HUES64 (cell line): ENCODE measurements at regions not wholly inside any gene's neighbourhood (a gene's known extent, or its start where the extent isn't known, plus 50 kb on each side); places are given as distances from the start of the nearest gene placed in this dataset.

Source experiments
- H3K27ac ChIP-seq: 2 replicates; pipeline ENCODE4 v1.7.0; 2013; ENCODE audit warnings: low read depth, low read length, inconsistent platforms
- H3K27me3 ChIP-seq: 2 replicates; pipeline ENCODE4 v1.6.1; 2013; ENCODE audit warnings: mild to moderate bottlenecking, low read length; ENCODE audit not compliant: insufficient read depth
- H3K36me3 ChIP-seq: 2 replicates; pipeline ENCODE4 v1.6.1; 2013; ENCODE audit warnings: mild to moderate bottlenecking, low read length; ENCODE audit not compliant: insufficient read depth
- H3K4me1 ChIP-seq: 2 replicates; pipeline ENCODE4 v1.6.1; 2013; ENCODE audit warnings: mild to moderate bottlenecking, low read length, moderate library complexity; ENCODE audit not compliant: insufficient read depth
- H3K4me3 ChIP-seq: 2 replicates; pipeline ENCODE4 v1.5.1; 2013; ENCODE audit warnings: mild to moderate bottlenecking, low read length, moderate library complexity
- H3K9ac ChIP-seq: 2 replicates; pipeline ENCODE4 v1.6.1; 2013; ENCODE audit warnings: mild to moderate bottlenecking, low read depth, low read length
- H3K9me3 ChIP-seq: 2 replicates; pipeline ENCODE4 v1.6.1; 2013; ENCODE audit warnings: low read depth, low read length; ENCODE audit not compliant: insufficient read depth
- WGBS: fragments of 150-250, 120-280 bp; methylation state at CpG from one replicate; pipeline ENCODE4 v1.1.7; 2013; ENCODE audit warnings: missing lambda C conversion rate; 5-methylcytosine and 5-hydroxymethylcytosine counted together

DNA sequence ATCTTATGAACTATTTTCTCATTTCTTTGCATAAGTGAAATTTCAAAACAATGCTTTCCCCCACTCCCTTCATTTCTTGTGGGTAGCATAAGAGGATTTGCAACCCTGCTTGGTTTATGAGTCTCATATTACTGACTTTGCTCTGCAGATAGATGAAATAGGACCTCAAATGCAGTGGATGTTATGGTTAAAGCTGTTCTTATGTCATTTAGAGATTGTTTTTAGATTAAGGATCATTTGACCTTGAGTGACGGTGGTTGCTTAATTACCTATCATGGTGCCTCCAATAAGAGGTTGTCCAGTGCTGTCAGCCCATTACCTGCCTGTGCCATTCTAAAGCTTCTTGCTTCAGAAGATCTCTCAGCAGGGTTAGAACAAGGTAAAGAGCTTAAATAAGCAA, 351.4 kb upstream of the ATP2B1 start:
- Histone ChIP-seq H3K27ac (no peak overlapping the region), H3K9ac (no peak overlapping the region), H3K27me3 (no peaks in the 10 kb centered on the region), H3K4me1 (peaks cover 5% of the 10 kb centered on the region; the same call in 1 of the 2 replicates), H3K36me3 (no peaks in the 10 kb centered on the region), H3K9me3 (no peaks in the 10 kb centered on the region), H3K4me3 (no peak overlapping the region)
- 100% methylated on average over 1 of the region's 1 CpG for WGBS

DNA sequence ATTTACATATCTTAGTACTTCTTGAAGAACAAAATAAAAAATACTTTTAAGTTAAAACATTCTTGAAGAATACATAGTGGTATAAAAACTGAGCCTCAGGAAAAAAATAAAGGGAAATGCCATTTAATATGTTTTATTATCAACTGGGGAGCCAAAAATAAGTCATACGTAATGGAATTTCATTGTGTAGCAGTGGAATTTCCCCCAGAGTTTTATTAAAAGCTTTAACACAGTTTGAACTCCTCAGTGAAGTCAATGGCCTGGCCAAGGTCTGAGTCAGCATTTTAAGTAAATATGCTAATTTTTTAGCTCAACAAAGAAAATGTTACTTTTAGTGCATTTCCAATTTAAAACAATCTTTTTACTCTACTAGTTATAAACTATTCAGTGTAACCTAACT, 350.1 kb upstream of the ATP2B1 start:
- H3K4me1 ChIP-seq, result peaks cover 5% of the 10 kb centered on the region; the same call in 1 of the 2 replicates
- no peaks in the 10 kb centered on the region for H3K36me3 ChIP-seq
- no peak overlapping the region for H3K27ac ChIP-seq
- 92% methylated on average over 1 of the region's 1 CpG for WGBS
- H3K27me3 ChIP-seq, result no peaks in the 10 kb centered on the region
- H3K4me3 ChIP-seq, result no peak overlapping the region
- H3K9me3 ChIP-seq, result no peaks in the 10 kb centered on the region
- no peak overlapping the region for H3K9ac ChIP-seq

DNA sequence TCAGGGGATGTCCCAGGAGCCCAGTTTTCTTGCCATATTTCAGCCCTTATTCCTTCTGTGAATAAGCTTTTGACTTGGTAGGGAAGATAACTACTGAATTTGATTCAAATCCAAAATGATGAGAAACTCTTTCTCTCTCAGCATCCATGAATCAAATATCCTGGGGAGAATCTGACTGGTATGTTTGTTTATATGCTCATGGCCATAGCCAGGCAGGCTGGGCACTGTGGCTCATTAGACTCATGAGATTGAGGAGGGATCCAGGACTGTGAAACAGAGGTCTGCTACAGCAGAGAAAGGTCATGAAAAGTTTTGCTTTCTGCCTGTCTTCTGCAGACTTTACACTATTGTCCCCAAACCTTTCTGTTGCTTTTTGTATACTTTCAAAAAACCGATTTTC, 346.4 kb upstream of the ATP2B1 start:
- no CpG with 5 or more reads among the region's 1 CpG for WGBS
- peaks cover 5% of the 10 kb centered on the region; the same call in 1 of the 2 replicates for H3K4me1 ChIP-seq
- H3K9me3 ChIP-seq, result no peaks in the 10 kb centered on the region
- no peak overlapping the region for H3K4me3 ChIP-seq
- no peak overlapping the region for H3K27ac ChIP-seq
- H3K9ac ChIP-seq, result no peak overlapping the region
- H3K27me3 ChIP-seq, result no peaks in the 10 kb centered on the region
- no peaks in the 10 kb centered on the region for H3K36me3 ChIP-seq

DNA sequence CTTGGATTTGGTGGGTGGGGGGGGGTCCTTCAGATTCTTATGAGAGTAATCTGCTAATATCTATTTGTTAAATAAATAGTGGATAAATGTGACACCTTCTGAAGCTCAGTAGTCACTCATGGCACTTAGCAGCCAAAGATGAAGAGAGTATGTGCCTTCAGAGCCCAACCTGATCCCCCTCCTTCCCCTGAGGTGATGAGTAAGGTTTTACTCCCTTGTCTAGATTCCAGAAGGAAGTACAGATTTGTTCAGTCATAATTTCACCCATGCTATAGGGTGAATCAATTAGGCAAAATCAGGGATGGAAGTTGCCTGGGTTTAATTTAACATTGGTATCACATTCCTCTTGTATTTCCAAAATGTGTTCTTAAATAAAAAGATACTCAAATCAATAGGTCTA, 340.3 kb upstream of the ATP2B1 start:
- no peak overlapping the region for H3K9ac ChIP-seq
- no peak overlapping the region for H3K27ac ChIP-seq
- no peaks in the 10 kb centered on the region for H3K9me3 ChIP-seq
- H3K36me3 ChIP-seq, result no peaks in the 10 kb centered on the region
- H3K4me1 ChIP-seq, result no peaks in the 10 kb centered on the region
- H3K27me3 ChIP-seq, result no peaks in the 10 kb centered on the region
- no peak overlapping the region for H3K4me3 ChIP-seq

DNA sequence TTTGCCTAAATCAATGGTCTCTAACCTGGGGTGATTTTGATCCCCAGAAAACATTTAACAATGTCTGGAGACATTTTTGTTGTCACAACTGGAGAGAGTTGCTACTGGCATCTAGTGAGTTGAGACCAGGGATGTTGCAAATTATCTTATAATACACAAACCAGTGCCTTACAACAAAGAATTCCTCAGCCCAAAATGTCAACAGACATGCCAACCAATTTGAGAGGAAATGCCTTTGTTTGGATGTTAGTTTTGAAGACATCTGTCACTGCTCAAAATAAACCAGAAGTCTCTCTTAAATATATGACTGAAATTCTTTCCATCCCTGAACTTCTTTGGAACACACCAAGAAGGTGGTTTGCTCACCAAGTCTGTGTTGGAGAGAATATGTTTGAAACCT, 336.9 kb upstream of the ATP2B1 start:
- Histone ChIP-seq H3K27me3 (no peaks in the 10 kb centered on the region), H3K4me3 (no peak overlapping the region), H3K27ac (no peak overlapping the region), H3K9me3 (no peaks in the 10 kb centered on the region), H3K36me3 (no peaks in the 10 kb centered on the region), H3K4me1 (no peaks in the 10 kb centered on the region), H3K9ac (no peak overlapping the region)

DNA sequence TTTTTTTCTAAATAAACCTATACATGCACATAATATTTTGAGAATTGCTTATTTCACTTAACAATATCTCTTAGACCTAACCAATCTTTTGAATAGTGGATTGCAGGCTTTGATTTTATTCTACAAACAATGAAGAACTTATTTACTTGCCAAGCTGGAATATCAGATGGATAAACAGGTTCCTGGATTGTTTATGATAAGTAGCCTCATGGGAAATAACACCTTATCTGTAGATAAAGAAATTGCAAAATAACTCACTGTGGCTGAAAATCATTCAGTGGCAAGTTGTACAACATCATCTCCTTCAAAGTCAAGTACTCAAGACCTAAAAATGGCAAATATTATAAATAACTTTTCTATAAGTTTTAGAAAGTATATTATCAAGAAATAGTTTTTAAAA, 335.4 kb upstream of the ATP2B1 start:
- Histone ChIP-seq H3K36me3 (no peaks in the 10 kb centered on the region), H3K27me3 (no peaks in the 10 kb centered on the region), H3K9me3 (no peaks in the 10 kb centered on the region), H3K4me3 (no peak overlapping the region), H3K27ac (no peak overlapping the region), H3K9ac (no peak overlapping the region), H3K4me1 (no peaks in the 10 kb centered on the region)

DNA sequence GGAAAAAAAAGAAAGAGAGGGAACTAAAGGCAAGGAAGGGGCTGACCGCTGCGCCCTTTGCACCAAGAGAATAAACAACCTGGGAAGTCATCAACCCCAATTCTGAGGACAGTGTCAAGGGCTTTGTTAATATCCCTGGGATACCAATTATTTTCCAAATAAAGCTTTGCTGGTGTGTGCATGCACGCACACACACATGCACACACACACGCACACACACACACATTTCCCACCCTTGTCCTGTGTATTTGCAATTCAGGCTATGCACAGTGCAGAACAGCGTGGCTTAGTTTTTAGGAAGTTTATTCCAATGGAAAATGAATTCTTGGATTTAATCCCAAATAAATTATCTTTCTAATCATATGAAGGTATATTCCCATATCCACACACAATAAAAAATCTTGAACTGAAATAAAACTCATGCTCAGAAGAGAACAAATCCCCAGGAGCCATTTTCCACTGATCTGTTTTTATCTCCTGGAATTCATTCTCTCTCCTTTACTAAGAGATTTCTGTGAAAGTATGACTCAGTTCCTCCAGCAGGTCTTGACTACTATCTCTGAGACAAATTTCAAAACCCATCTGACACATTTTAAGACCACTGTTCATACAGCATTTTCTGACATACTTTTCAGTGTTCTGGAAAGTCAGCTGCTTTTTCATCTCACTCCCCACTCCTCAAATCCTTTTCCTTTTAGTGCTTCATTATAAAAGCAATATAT, 334.4 kb upstream of the ATP2B1 start:
- no peak overlapping the region for H3K27ac ChIP-seq
- no peaks in the 10 kb centered on the region for H3K4me1 ChIP-seq
- no peaks in the 10 kb centered on the region for H3K9me3 ChIP-seq
- 95% methylated on average over 4 of the region's 5 CpGs for WGBS
- H3K27me3 ChIP-seq, result no peaks in the 10 kb centered on the region
- no peak overlapping the region for H3K9ac ChIP-seq
- no peak overlapping the region for H3K4me3 ChIP-seq
- no peaks in the 10 kb centered on the region for H3K36me3 ChIP-seq

DNA sequence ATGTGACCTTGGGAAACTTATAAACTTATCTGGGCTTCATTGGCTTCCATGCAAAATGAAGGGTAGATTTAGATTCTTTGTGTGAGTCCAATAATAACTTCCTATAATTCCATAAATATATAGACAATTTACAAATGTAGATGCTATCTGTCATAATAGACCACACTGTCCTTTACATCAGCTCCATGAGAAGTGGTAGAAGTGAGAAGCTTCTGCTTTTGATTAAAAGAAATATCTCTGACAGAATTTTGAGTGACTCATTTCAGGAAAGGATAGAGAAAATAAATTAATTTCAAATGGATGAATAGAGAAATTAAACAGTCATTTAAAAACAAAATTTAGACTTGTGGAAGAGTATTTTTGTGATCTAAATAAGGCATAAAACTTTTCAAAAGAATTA, 329.7 kb upstream of the ATP2B1 start:
- no peaks in the 10 kb centered on the region for H3K4me1 ChIP-seq
- H3K4me3 ChIP-seq, result no peak overlapping the region
- 0 out of 2 replicates have a peak, but pooled peaks cover 2% of the 10 kb centered on the region for H3K9me3 ChIP-seq
- no peak overlapping the region for H3K9ac ChIP-seq
- H3K36me3 ChIP-seq, result no peaks in the 10 kb centered on the region
- H3K27me3 ChIP-seq, result no peaks in the 10 kb centered on the region
- no peak overlapping the region for H3K27ac ChIP-seq

DNA sequence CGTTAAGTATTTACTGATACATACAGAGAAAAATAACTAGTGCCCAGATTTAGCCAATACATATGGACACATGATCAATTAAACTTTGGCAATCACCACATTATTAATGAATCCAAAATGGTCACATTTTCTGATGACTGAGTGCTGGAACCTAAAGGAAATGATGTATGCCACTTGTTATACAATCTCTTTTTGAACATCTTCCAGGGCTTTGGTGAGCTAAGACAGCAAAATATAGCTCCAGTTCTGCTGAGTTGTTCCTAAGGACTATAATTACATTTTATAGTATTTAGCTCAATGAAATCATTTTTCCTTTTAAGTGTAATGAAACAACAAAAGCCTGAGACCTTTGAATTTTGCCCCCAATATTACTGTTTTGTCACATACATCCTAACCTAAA, 329.1 kb upstream of the ATP2B1 start:
- Histone ChIP-seq H3K9me3 (0 out of 2 replicates have a peak, but pooled peaks cover 2% of the 10 kb centered on the region), H3K4me3 (no peak overlapping the region), H3K27me3 (no peaks in the 10 kb centered on the region), H3K27ac (no peak overlapping the region), H3K9ac (no peak overlapping the region), H3K36me3 (no peaks in the 10 kb centered on the region), H3K4me1 (no peaks in the 10 kb centered on the region)
- 100% methylated on average over 1 of the region's 1 CpG for whole genome bisulfite sequencing

DNA sequence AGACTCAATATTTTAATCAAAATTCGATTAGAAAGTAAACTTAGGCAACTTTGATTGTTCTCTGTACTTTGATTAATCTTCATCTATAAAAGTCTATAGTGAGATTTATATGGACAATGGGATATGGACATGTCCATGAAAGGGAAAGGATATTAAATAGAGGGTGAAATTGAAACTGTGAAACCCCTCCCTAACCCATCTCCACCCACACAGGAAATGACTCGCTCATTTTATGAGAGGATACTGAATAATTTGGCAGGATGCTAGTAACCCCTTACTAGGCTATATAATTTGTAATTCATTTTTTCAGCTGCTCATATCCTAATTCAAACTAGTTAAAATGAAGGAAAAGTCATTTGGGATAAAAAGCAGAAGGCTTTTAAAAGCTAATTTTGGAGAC, 328.0 kb upstream of the ATP2B1 start:
- no CpG with 5 or more reads among the region's 2 CpGs for WGBS
- no peaks in the 10 kb centered on the region for H3K4me1 ChIP-seq
- H3K27ac ChIP-seq, result no peak overlapping the region

DNA sequence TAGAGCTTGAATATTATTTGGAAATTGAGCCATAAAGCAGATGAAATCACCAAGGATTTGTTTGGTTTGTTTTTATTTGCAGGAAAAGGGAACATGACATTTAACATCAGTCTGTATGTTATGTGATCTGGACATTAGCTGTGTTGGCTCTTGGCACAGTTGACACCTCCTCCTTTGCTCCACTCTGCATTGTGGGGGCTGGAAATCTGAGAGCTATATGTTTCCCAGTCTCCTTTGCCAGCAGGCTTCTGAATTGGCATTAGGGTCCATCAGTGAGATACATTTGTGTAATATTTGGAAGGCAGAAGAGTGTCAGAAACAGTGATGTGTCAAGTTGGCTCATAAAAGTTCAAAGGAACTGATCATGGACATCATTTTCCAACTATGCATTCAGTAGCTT, 322.1 kb upstream of the ATP2B1 start:
- no peaks in the 10 kb centered on the region for H3K36me3 ChIP-seq

More for the DNA sequence above, 328.0 kb upstream of the ATP2B1 start:
- H3K27me3 ChIP-seq, result no peaks in the 10 kb centered on the region
- H3K9ac ChIP-seq, result no peak overlapping the region
- no peak overlapping the region for H3K4me3 ChIP-seq
- 0 out of 2 replicates have a peak, but pooled peaks cover 2% of the 10 kb centered on the region for H3K9me3 ChIP-seq
- no peaks in the 10 kb centered on the region for H3K36me3 ChIP-seq

DNA sequence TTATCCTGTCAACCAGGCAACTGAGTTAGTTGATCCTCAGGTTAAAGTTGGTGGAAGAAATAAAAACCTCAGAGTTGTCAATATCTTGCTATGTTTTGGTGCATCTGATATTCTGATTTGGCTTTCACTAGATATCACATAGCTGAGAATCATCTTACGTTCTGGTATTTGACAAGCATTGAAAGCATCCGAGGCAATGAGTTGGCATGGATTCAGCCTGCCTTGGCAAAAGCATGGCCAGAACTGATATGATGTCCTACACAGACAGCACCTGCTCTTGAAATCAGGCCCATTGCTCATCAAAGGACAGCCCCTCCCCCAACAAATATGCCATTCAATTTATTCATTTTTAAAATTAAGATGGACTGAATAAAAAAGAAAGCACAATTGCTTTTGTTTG, 320.7 kb upstream of the ATP2B1 start:
- Histone ChIP-seq H3K27ac (no peak overlapping the region), H3K9ac (no peak overlapping the region), H3K27me3 (no peaks in the 10 kb centered on the region), H3K9me3 (no peaks in the 10 kb centered on the region), H3K4me1 (no peaks in the 10 kb centered on the region), H3K36me3 (no peaks in the 10 kb centered on the region), H3K4me3 (no peak overlapping the region)
- WGBS, result 97% methylated on average over 2 of the region's 2 CpGs

More for the DNA sequence above, 322.1 kb upstream of the ATP2B1 start:
- Histone ChIP-seq H3K27ac (no peak overlapping the region), H3K9ac (no peak overlapping the region), H3K4me3 (no peak overlapping the region), H3K4me1 (no peaks in the 10 kb centered on the region), H3K27me3 (no peaks in the 10 kb centered on the region), H3K9me3 (no peaks in the 10 kb centered on the region)
